Lung (tissue), 11 donors: ENCODE measurements at regions not wholly inside any gene's neighbourhood (a gene's known extent, or its start where the extent isn't known, plus 50 kb on each side); places are given as distances from the start of the nearest gene placed in this dataset.
A peak's percentile ranks its signal among the peaks of the same experiment; 100 is the strongest.

Experiments
- ATAC-seq: fragments of 200-7000 bp; cut with Tn5 transposase; one replicate; pipeline ENCODE4 v1.9.1; 2020; ENCODE audit warnings: moderate number of reproducible peaks; ENCODE audit not compliant: insufficient read depth, low FRiP score
- DNase-seq, 3 donors: peaks; one replicate each; pipeline ENCODE4 v3.0.0-alpha.2; 2013 to 2017
- H3K27ac ChIP-seq, 2 donors: one replicate each; pipeline ENCODE4 v1.5.1; 2013; ENCODE audit warnings: mild to moderate bottlenecking in 2 of 2, moderate library complexity in 2 of 2, control low read depth in 1 of 2, inconsistent platforms in 1 of 2, low read depth in 1 of 2, low read length in 1 of 2
- H3K27me3 ChIP-seq, 3 donors: one replicate each; pipeline ENCODE4 v1.5.1; 2013; ENCODE audit warnings: low read length in 2 of 3; ENCODE audit not compliant: control insufficient read depth in 3 of 3, insufficient read depth in 3 of 3
- H3K36me3 ChIP-seq, 4 donors: one replicate each; pipeline ENCODE4 v1.5.1; 2013; ENCODE audit warnings: low read length in 4 of 4, mild to moderate bottlenecking in 1 of 4, moderate library complexity in 1 of 4; ENCODE audit not compliant: control insufficient read depth in 4 of 4, insufficient read depth in 4 of 4
- H3K4me1 ChIP-seq, 5 donors: one replicate each; pipeline ENCODE4 v1.5.1; 2013; ENCODE audit warnings: low read length in 5 of 5, mild to moderate bottlenecking in 2 of 5, moderate library complexity in 1 of 5; ENCODE audit not compliant: control insufficient read depth in 5 of 5, insufficient read depth in 5 of 5
- H3K4me3 ChIP-seq: one replicate; pipeline ENCODE4 v1.5.1; 2013; ENCODE audit warnings: mild to moderate bottlenecking, control low read depth, moderate library complexity
- H3K9ac ChIP-seq, 2 donors: one replicate each; pipeline ENCODE4 v1.5.1; 2013; ENCODE audit warnings: low read length in 2 of 2, control low read depth in 1 of 2; ENCODE audit not compliant: insufficient read depth in 1 of 2
- H3K9me3 ChIP-seq, 4 donors: one replicate each; pipeline ENCODE4 v1.5.1; 2013; ENCODE audit warnings: low read length in 3 of 4, mild to moderate bottlenecking in 1 of 4, moderate library complexity in 1 of 4; ENCODE audit not compliant: control insufficient read depth in 4 of 4, insufficient read depth in 3 of 4
- CTCF ChIP-seq: IDR thresholded peaks from 2 replicates; pipeline ENCODE4 v1.5.1; 2012; ENCODE audit warnings: mild to moderate bottlenecking; ENCODE audit errors: control extremely low read depth, extremely low read depth
- WGBS, 2 donors: extraction: QIAGEN DNeasy Blood & Tissue Kit; methylation state at CpG; one replicate each; pipeline ENCODE4 v1.1.7; 2013; 5-methylcytosine and 5-hydroxymethylcytosine counted together
- donor health status: control.
- donor health status: control.
- donor health status: Bipolar disorder and iron deficiency.
- donor health status: healthy.
- donor health status: DM: yes; HTN: yes; CAD: no.

DNA sequence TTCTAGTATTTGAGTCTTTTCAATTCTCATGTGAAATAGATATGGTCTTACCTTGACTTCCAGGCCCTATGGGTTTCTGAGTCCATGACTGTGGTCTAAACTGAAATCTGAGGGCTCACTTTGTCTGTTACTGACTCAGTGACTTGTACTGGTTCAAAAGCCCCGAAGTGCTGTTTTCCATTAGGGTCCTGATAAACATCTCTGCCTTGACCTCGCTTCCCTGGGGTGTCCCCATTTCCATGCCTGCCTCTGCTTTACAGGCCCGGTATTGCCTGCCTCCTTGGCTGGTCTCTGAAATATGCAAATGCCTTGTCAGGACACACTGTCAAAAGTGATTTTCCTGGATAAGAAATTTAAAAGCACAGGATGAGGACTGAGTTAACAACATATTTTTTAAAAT, 538.8 kb downstream of the SOCS6 start:
- Histone ChIP-seq H3K9me3 (no peaks in the 10 kb centered on the region), H3K4me3 (no peak overlapping the region), H3K36me3 (no peaks in the 10 kb centered on the region), H3K9ac (no peak overlapping the region), H3K27ac (no peak overlapping the region), H3K4me1 (peaks cover 0 to 4% (median 2%) of the 10 kb centered on the region in 5 donors), H3K27me3 (no peaks in the 10 kb centered on the region)
- no peak for TF ChIP-seq CTCF
- DNase-seq = no peak
- no peak for ATAC-seq
- WGBS, 2 donors = 63 to 83% methylated on average over 3 of the region's 3 CpGs

GRCh38 chr18:70826571-70826970, 537.7 kb downstream of the SOCS6 start:
- ATAC-seq (no peak), DNase-seq (no peak)
- no peak overlapping the region for H3K4me3 ChIP-seq
- H3K27me3 ChIP-seq = no peaks in the 10 kb centered on the region
- H3K9me3 ChIP-seq = no peaks in the 10 kb centered on the region
- TF ChIP-seq CTCF = no peak
- H3K9ac ChIP-seq = no peak overlapping the region
- H3K36me3 ChIP-seq = no peaks in the 10 kb centered on the region
- H3K27ac ChIP-seq = no peak overlapping the region
- H3K4me1 ChIP-seq = peaks cover 0 to 12% (median 3%) of the 10 kb centered on the region in 5 donors
- WGBS, 2 donors = 83 to 90% methylated on average over 2 of the region's 2 CpGs

DNA sequence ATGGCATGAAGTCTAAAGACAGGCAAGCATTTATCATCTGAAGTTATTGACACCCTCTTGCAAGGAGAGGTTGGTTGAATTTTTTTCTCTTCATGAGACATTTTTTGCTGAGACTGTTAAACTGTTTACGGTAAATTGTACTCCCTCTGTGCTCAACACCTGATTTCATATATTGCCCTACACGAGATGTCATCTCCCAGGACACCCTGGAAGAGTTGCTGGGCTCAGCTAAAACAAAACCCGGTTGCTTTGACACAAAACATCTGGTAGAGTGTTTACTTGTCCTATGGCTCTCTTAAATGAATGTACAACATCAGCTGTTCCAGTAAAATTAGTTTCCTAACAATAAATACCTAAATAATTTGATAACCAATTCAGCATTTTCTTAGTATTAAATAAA, 533.8 kb downstream of the SOCS6 start:
- Histone ChIP-seq H3K9me3 (no peaks in the 10 kb centered on the region), H3K27me3 (no peaks in the 10 kb centered on the region), H3K9ac (no peak overlapping the region), H3K4me1 (peaks cover 0 to 14% (median 3%) of the 10 kb centered on the region in 5 donors), H3K36me3 (no peaks in the 10 kb centered on the region), H3K4me3 (no peak overlapping the region), H3K27ac (no peak overlapping the region)
- peak; percentile 20 to 82 (median 67) for DNase-seq
- TF ChIP-seq CTCF = no peak
- no peak for ATAC-seq
- 55 to 63% methylated on average over 3 of the region's 3 CpGs for WGBS, 2 donors

GRCh38 chr18:70822117-70822516, 533.3 kb downstream of the SOCS6 start:
- TF ChIP-seq CTCF = no peak
- no peaks in the 10 kb centered on the region for H3K9me3 ChIP-seq
- H3K4me3 ChIP-seq = no peak overlapping the region
- H3K27me3 ChIP-seq = no peaks in the 10 kb centered on the region
- no peak for ATAC-seq
- H3K4me1 ChIP-seq = peaks cover 0 to 14% (median 3%) of the 10 kb centered on the region in 5 donors
- H3K27ac ChIP-seq = no peak overlapping the region
- no peaks in the 10 kb centered on the region for H3K36me3 ChIP-seq
- no peak overlapping the region for H3K9ac ChIP-seq
- 13 to 43% methylated on average over 3 of the region's 3 CpGs for WGBS, 2 donors
- DNase-seq = peak; percentile 24 to 92 (median 91)
